ENCODE measurements at regions not wholly inside any gene's neighbourhood (a gene's known extent, or its start where the extent isn't known, plus 50 kb on each side); places are given as distances from the start of the nearest gene placed in this dataset.

DNA sequence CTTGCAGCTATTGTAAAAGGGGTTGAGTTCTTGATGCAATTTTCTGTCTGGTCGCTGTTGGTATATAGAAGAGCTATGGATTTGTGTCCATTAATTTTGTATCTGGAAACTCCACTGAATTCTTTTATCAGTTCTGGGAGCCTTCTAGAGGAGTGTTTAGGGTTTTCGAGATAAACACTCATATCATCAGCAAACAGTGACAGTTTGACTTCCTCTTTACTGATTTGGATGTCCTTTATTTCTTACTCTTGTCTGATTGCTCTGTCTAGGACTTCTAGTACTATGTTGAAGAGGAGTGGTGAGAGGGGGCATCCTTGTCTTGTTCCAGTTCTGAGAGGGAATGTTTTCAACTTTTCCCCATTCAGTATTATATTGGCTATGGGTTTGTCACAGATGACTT is 120.8 kb upstream of the SSTR4 start:
- TF ChIP-seq YY1 (IDR thresholded peaks at IDR 0.05; ENCODE audit: insufficient read depth, insufficient read length) (no peak), SUZ12 (IDR thresholded peaks at IDR 0.05; ENCODE audit: extremely low read depth, insufficient read depth, insufficient read length) (no peak)
